ENCODE measurements at regions not wholly inside any gene's neighbourhood (a gene's known extent, or its start where the extent isn't known, plus 50 kb on each side); places are given as distances from the start of the nearest gene placed in this dataset.

DNA sequence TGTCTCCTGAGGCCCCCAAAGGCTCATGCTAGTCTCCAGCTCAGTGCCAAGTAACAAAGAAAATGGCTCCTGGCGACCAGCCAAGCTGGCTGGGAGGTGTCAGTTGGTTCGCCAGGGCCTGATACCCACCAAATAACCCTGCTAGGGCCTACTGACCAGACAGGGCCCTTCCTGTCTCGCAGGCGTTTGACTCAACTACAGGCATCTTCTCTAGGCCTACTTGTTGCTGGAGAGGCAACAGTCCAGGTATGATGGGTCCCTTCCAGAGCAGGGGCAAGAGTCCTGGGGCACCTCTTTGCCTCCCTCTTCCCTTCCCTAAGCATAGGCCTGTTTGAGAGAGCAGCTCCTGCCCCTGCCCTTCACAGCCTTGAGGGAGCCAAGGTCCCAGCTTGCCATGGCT lies 147.9 kb upstream of the VANGL1 start (continued):
- TF ChIP-seq, protein P1, sequence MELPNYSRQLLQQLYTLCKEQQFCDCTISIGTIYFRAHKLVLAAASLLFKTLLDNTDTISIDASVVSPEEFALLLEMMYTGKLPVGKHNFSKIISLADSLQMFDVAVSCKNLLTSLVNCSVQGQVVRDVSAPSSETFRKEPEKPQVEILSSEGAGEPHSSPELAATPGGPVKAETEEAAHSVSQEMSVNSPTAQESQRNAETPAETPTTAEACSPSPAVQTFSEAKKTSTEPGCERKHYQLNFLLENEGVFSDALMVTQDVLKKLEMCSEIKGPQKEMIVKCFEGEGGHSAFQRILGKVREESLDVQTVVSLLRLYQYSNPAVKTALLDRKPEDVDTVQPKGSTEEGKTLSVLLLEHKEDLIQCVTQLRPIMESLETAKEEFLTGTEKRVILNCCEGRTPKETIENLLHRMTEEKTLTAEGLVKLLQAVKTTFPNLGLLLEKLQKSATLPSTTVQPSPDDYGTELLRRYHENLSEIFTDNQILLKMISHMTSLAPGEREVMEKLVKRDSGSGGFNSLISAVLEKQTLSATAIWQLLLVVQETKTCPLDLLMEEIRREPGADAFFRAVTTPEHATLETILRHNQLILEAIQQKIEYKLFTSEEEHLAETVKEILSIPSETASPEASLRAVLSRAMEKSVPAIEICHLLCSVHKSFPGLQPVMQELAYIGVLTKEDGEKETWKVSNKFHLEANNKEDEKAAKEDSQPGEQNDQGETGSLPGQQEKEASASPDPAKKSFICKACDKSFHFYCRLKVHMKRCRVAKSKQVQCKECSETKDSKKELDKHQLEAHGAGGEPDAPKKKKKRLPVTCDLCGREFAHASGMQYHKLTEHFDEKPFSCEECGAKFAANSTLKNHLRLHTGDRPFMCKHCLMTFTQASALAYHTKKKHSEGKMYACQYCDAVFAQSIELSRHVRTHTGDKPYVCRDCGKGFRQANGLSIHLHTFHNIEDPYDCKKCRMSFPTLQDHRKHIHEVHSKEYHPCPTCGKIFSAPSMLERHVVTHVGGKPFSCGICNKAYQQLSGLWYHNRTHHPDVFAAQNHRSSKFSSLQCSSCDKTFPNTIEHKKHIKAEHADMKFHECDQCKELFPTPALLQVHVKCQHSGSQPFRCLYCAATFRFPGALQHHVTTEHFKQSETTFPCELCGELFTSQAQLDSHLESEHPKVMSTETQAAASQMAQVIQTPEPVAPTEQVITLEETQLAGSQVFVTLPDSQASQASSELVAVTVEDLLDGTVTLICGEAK (IDR thresholded peaks at IDR 0.05): no peak
- TF ChIP-seq, protein P1 (CRISPR knock-in tag; IDR thresholded peaks at IDR 0.05): no peak
- TF ChIP-seq, protein P2, sequence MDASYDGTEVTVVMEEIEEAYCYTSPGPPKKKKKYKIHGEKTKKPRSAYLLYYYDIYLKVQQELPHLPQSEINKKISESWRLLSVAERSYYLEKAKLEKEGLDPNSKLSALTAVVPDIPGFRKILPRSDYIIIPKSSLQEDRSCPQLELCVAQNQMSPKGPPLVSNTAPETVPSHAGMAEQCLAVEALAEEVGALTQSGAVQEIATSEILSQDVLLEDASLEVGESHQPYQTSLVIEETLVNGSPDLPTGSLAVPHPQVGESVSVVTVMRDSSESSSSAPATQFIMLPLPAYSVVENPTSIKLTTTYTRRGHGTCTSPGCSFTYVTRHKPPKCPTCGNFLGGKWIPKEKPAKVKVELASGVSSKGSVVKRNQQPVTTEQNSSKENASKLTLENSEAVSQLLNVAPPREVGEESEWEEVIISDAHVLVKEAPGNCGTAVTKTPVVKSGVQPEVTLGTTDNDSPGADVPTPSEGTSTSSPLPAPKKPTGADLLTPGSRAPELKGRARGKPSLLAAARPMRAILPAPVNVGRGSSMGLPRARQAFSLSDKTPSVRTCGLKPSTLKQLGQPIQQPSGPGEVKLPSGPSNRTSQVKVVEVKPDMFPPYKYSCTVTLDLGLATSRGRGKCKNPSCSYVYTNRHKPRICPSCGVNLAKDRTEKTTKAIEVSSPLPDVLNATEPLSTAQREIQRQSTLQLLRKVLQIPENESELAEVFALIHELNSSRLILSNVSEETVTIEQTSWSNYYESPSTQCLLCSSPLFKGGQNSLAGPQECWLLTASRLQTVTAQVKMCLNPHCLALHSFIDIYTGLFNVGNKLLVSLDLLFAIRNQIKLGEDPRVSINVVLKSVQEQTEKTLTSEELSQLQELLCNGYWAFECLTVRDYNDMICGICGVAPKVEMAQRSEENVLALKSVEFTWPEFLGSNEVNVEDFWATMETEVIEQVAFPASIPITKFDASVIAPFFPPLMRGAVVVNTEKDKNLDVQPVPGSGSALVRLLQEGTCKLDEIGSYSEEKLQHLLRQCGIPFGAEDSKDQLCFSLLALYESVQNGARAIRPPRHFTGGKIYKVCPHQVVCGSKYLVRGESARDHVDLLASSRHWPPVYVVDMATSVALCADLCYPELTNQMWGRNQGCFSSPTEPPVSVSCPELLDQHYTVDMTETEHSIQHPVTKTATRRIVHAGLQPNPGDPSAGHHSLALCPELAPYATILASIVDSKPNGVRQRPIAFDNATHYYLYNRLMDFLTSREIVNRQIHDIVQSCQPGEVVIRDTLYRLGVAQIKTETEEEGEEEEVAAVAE (CRISPR knock-in tag; IDR thresholded peaks at IDR 0.05; ENCODE audit: borderline replicate concordance): no peak
- TF ChIP-seq, protein P3, sequence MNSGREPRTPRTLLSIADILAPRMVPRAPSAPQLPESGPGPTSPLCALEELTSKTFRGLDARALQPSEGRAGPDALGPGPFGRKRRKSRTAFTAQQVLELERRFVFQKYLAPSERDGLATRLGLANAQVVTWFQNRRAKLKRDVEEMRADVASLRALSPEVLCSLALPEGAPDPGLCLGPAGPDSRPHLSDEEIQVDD (CRISPR knock-in tag; IDR thresholded peaks at IDR 0.05; ENCODE audit: borderline replicate concordance): no peak
- TF ChIP-seq, protein P4, sequence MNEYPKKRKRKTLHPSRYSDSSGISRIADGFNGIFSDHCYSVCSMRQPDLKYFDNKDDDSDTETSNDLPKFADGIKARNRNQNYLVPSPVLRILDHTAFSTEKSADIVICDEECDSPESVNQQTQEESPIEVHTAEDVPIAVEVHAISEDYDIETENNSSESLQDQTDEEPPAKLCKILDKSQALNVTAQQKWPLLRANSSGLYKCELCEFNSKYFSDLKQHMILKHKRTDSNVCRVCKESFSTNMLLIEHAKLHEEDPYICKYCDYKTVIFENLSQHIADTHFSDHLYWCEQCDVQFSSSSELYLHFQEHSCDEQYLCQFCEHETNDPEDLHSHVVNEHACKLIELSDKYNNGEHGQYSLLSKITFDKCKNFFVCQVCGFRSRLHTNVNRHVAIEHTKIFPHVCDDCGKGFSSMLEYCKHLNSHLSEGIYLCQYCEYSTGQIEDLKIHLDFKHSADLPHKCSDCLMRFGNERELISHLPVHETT (CRISPR knock-in tag; conservative IDR thresholded peaks at IDR 0.05): no peak

Data from HepG2 (cell line).